ENCODE measurements at regions not wholly inside any gene's neighbourhood (a gene's known extent, or its start where the extent isn't known, plus 50 kb on each side); places are given as distances from the start of the nearest gene placed in this dataset.

GRCh38 chr5:74226716-74227485 is 413.6 kb downstream of the ENC1 start:
- H3K4me3 ChIP-seq (replicated peaks in 1 of 2; ENCODE audit: low read depth in 2 of 2, low read length in 2 of 2) = no peak overlapping the region
- no peak for TF ChIP-seq CTCF (IDR thresholded peaks at IDR 0.05; ENCODE audit: low read depth, low read length)
- no peak for DNase-seq (ENCODE audit: low read depth in 2 of 2)

GRCh38 chr5:74225587-74225986 is 414.9 kb downstream of the ENC1 start:
- no peak for DNase-seq (ENCODE audit: low read depth in 2 of 2)
- H3K4me3 ChIP-seq (replicated peaks in 1 of 2; ENCODE audit: low read depth in 2 of 2, low read length in 2 of 2) = no peak overlapping the region
- no peak for TF ChIP-seq CTCF (IDR thresholded peaks at IDR 0.05; ENCODE audit: low read depth, low read length)

- TF ChIP-seq CTCF (IDR thresholded peaks at IDR 0.05; ENCODE audit: low read depth, low read length) = no peak
- no peak overlapping the region for H3K4me3 ChIP-seq (replicated peaks in 1 of 2; ENCODE audit: low read depth in 2 of 2, low read length in 2 of 2)
- DNase-seq (ENCODE audit: low read depth in 2 of 2) = no peak
These were observed 416.2 kb downstream of the ENC1 start for GRCh38 chr5:74224331-74224730.

GRCh38 chr5:74222806-74223205 is 417.7 kb downstream of the ENC1 start:
- no peak overlapping the region for H3K4me3 ChIP-seq (replicated peaks in 1 of 2; ENCODE audit: low read depth in 2 of 2, low read length in 2 of 2)
- DNase-seq (ENCODE audit: low read depth in 2 of 2) = no peak
- no peak for TF ChIP-seq CTCF (IDR thresholded peaks at IDR 0.05; ENCODE audit: low read depth, low read length)

- DNase-seq (ENCODE audit: low read depth in 2 of 2) = no peak
- no peak for TF ChIP-seq CTCF (IDR thresholded peaks at IDR 0.05; ENCODE audit: low read depth, low read length)
- no peak overlapping the region for H3K4me3 ChIP-seq (replicated peaks in 1 of 2; ENCODE audit: low read depth in 2 of 2, low read length in 2 of 2)
These were observed 419.1 kb downstream of the ENC1 start for GRCh38 chr5:74221413-74221812.

- no peak for TF ChIP-seq CTCF (IDR thresholded peaks at IDR 0.05; ENCODE audit: low read depth, low read length)
- H3K4me3 ChIP-seq (replicated peaks in 1 of 2; ENCODE audit: low read depth in 2 of 2, low read length in 2 of 2) = no peak overlapping the region
- no peak for DNase-seq (ENCODE audit: low read depth in 2 of 2)
These were observed 424.5 kb downstream of the ENC1 start for GRCh38 chr5:74216012-74216411.

- TF ChIP-seq CTCF (IDR thresholded peaks at IDR 0.05; ENCODE audit: low read depth, low read length) = peak; percentile 59
- DNase-seq (ENCODE audit: low read depth in 2 of 2) = peak; percentile 26 to 52
- H3K4me3 ChIP-seq (replicated peaks in 1 of 2; ENCODE audit: low read depth in 2 of 2, low read length in 2 of 2) = no peak overlapping the region
These were observed 428.2 kb downstream of the ENC1 start for GRCh38 chr5:74212336-74212735.

Measured in cardiac fibroblast (primary cell).